HG03565 (cell line): ENCODE measurements at regions not wholly inside any gene's neighbourhood (a gene's known extent, or its start where the extent isn't known, plus 50 kb on each side); places are given as distances from the start of the nearest gene placed in this dataset.
"Not testable (repeated sequence)": the region's sequence is repeated elsewhere in the genome, so short reads cannot be mapped to it uniquely, and the experiment has no call there.

ENCODE experiments used
- ATAC-seq: cut with Tn5 transposase; IDR thresholded peaks from one replicate; pipeline ENCODE4 v1.9.1; 2021; ENCODE audit warnings: mild to moderate bottlenecking, moderate library complexity; ENCODE audit not compliant: unreplicated experiment

DNA sequence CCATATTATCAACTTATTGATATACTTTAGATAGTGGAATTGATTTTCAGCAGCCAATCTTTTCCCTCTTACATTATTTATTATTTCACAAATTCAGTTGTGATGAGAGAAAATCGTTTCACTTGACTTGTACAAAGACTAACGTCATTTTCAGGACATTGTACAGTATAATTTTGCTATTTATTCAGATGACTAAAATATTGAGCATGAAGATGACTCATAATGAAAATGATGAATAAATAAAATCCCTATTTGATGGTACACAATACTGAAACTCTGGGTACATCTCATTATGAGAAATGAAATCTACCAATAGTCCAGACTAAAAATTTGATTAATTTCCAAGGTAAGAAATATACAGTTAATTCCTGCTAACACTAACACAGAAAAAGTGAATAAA lies 316.4 kb downstream of the CCDC74A start:
- peak; percentile 60 for ATAC-seq

DNA sequence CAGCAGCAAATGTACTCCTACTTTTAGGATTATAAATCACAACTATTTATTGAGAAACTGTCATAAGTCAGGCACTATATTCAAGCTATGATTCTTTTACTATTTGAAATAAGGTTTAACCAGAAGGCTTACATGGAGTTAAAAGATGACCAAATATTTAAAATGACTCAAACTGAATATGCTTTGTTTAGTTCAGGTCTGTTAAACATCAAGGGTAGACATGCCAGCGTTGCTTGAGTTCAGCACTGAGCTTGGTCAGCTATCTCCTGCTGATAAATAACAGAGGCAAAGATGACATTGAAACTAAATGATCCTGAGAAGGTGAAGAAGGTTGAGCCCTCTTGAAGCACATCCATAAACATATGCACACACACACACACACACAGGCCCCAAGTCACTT lies 305.6 kb downstream of the ANKRD30BL start:
- not testable (repeated sequence) for ATAC-seq

DNA sequence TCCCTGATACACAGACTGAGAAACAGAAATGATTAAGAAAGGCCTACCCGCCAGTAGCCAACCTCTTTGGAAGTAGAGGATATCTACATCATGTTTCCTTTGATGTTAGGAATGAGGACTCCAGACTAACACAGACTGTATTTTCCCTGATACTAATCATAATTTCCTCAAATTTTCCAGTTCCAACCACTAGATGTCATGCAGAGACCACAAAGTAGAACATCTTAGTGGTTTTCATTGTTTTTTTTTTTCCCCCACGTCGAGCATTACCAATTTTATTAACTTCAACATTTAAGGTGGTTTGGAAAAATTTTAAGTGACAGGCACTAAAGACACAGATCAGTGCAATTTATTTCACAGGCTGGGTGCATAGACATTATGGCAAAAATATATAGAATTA lies 303.6 kb downstream of the ANKRD30BL start:
- not testable (repeated sequence) for ATAC-seq
